Stimulated activated CD8-positive, alpha-beta memory T cell treated with anti-CD3 and anti-CD28 coated beads, Interleukin-4, amount 100 ng/mL, for 48 hours (primary cell): ENCODE measurements at regions not wholly inside any gene's neighbourhood (a gene's known extent, or its start where the extent isn't known, plus 50 kb on each side); places are given as distances from the start of the nearest gene placed in this dataset.

ENCODE experiments used
- DNase-seq: peaks from one replicate; pipeline ENCODE4 v3.0.0-alpha.2; 2020

- no peak for DNase-seq
Observed at GRCh38 chr18:41829647-41830516, 125.2 kb upstream of the PIK3C3 start.

DNA sequence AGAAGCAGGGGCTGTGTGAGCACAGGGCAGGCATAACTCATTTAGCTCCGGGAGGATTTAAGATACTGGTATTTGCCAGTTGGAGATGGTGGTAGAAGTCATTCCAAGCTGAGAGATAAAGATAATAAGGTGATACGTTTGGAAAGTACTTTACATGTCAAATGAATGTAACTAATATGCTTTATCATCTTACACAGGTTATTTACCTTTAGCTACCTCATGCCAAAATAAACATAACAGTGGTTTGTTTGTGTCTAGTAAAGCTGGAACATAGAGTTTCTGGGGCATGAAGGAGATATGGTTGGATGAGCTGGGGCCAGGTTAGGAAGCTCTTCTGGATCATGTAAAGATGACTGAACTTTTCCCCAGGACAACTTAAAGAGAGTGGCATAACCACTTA lies 126.9 kb upstream of the PIK3C3 start:
- DNase-seq: no peak

DNA sequence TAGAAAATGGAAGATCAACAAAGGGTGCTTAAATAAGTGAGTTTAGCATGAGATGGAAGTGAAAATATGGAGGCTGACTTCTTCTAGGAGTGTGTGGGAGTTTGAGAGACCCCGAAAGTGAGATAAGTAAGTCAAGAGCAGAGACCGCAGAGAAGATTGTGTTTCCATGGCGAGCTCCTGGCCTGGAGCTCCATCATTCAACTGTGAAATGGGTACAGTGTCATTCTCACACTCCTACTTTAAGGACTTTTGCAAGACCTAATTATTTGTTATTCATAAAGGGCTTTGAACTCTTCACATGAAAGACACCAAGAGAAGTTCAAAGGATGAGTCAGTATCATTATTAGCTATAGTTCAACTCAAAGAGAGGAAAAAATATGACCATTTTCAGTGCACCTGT lies 134.2 kb upstream of the PIK3C3 start:
- DNase-seq: no peak

DNA sequence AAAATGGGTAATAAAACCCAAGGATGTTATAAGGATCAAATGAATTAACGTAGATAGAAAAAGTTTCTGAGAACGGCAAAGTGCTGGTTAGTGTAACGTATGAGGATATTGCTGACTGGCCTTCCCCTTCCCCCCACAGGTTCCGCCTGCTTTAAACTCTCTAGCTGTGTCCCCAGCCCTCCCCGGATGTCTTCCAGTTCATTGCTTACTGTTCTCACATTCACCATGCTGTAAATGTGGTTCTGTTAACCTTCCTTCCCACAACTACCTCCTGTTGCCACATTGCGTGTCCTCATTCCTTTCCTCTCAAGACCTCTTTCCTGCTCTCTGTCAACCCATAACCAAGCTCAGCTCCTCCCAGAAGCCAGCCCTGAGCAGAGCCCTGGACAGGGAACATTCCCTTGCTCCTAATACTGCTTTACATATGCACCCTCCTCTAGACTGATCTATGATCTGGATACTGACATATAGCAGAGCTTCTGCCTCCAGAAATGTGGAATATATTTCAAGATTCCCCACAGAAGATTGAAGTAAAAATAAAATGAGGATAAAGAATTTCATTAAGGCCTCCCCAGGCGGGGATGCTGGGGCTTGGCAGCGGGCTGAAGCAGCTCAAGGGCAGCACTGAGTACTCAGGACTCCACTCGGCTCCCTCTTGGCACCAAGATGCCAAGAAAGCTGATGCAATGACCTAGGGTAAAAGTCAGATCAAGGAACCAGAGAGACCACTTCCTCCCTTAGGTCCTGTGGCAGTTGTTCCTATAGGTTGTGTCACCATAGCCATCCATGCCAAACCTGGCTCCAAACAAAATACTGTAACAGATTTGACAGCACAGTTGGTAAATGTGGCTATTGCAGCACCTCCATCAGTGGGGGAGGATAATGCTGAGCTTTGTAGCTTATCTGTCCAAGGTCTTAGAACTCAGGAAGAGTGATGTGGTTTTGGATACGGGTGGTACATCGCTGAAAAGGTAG lies 136.4 kb upstream of the PIK3C3 start:
- DNase-seq: no peak

GRCh38 chr18:41814651-41815050 lies 140.4 kb upstream of the PIK3C3 start:
- DNase-seq: no peak

DNA sequence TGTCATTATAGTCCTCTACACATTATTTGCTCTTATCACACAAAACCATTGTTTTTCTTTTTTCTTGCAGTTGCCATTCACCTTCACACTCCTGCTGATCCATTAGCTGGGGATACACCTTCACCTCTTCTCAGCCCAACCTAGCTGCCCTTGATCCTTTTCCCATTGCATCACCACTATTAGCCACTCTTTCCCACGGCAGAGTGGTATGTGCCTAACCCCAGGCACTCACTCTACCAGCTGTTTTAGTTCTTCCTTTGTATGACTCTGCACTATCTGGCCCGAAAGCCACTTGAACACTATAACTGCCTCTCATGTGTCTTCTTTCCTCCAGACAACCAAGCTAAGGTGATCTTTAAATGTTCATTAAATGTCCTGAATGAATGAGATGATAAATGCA lies 145.4 kb upstream of the PIK3C3 start:
- DNase-seq: no peak

DNA sequence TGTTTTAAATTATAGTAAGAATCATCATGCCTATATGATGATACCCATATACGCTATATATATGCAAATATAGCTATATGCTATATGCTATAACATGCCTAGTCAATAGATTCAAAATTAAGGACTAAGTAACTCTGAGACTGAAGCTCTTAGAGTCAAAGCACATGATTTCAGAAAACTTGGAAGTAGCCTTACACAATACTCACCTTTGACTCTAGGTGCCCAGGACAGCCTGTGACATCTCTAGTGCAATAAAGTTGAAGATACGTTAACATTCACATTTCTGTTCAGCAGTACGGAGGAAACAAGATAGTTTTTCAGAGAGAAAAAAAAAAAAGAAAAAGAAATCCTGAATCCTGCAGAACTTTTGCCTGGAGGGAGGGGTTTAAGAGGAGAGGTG lies 149.7 kb upstream of the PIK3C3 start:
- DNase-seq: no peak

GRCh38 chr18:41798879-41799278 lies 156.2 kb upstream of the PIK3C3 start:
- DNase-seq: no peak

DNA sequence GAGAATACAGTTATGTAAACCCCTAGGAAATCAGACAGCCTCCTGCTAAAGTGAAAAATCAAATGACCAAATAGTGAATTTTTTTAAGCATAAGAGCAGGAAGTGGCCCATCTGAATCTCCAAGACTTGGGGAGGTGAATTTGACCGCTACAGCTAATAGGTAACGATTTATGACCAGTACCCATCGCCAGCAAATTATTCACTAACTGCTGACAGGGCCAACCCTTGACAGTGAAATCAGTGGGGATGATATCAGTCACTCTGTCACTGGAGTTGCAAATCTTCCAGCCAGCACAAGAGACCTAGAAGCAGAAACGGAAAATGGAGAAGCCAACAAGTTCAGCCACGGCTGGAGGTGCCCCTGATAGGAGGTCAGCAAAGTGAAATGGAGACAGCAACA lies 164.3 kb upstream of the PIK3C3 start:
- DNase-seq: no peak

- DNase-seq: no peak
Observed at GRCh38 chr18:41789001-41789400, 166.0 kb upstream of the PIK3C3 start.

DNA sequence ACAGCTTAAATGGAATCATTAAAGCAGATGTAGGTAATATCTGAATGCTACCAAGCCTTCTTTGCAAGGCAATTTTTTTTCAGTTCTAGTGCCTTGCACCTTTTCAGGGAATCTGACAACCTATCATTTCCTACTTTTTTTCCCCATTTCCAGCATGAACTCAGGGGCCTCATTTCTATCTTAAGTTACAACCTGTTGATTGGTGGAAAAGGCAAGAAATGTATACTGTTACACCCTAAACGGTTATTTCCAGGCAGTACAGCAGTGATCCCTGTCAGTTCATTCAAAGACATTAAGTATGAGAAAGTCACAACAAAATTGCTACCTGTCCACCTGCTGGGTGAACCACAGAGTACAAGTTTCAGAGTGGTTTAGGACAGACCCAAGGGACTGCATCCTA lies 171.2 kb upstream of the PIK3C3 start:
- DNase-seq: no peak

GRCh38 chr18:41783065-41783818 lies 171.8 kb upstream of the PIK3C3 start:
- DNase-seq: no peak

- no peak for DNase-seq
Observed at GRCh38 chr18:41771973-41772372, 183.1 kb upstream of the PIK3C3 start.

GRCh38 chr18:41769265-41769664 lies 185.8 kb upstream of the PIK3C3 start:
- no peak for DNase-seq

- DNase-seq: no peak
Observed at GRCh38 chr18:41768467-41768866, 186.6 kb upstream of the PIK3C3 start.

- DNase-seq: no peak
Observed at GRCh38 chr18:41767960-41768359, 187.1 kb upstream of the PIK3C3 start.

GRCh38 chr18:41765460-41765859 lies 189.6 kb upstream of the PIK3C3 start:
- DNase-seq: no peak

DNA sequence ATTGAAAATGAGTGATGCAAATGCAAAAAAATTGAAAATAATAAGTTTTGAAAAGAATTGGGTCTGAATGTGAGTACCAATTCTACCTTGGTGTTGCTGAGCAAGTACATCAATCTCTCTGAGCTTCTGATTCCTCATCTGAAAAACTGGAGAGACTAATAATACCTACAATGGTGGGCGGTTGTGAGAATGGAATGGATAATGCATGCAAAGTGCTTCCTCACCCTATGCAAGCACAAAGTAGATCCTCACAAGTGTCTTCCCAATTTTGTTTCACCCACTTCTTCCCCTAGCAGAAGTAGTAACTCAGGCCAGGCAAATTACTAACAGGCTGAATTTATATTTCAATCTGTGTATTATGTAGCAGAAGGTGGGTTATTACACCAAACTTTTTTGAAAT lies 191.7 kb upstream of the PIK3C3 start:
- DNase-seq: no peak

DNA sequence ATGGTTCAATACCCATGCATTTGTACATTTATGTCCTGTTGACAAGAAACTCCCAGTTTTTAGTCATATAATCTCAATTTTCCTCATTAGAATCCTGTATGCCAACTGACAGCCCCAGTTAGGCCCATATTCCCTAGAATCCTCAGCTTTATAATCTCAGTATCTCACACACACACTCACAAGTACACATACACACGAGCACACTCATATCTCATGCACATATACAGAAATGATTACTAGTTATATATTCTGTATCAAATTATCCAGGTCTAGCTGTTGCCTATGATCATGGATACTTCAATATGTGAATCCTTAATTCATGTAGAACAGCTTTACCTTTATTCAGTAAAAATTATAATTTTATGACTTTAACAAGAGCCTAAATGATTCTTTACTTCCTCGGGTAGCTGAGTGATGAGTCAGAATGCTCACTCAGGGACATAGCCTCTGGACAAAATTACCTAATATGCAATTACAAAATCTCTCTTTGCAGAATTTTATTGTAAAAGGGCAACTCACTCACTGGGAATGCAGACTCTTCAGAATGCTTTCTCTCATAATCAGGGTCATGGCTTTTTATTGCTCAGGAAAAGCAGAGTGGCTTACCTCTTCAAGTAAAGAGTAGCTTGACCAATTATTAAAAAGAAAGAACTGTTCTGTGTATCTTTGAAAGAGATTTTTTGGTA lies 193.6 kb upstream of the PIK3C3 start:
- no peak for DNase-seq

- DNase-seq: no peak
Observed at GRCh38 chr18:41758534-41758933, 196.5 kb upstream of the PIK3C3 start.

DNA sequence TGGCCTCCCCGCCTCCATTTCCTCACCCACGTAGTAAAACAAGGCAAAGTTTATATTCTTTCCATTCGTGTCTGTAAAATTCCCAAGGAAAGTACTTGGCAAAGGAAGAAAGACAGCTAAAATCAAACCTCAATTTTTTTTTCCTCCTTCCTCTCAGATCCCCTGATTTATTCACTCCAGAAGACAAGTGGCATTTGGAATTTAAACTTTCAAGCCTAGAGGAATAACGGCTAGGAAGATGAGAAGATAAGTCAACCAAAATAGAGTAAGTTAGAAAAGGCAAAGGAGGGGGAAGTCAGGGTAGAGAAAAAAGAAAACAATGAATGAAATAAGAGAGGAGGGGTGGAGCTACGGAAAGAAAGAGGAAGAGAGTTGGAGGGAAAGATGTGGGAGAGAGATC lies 198.9 kb upstream of the PIK3C3 start:
- DNase-seq: no peak

- no peak for DNase-seq
Observed at GRCh38 chr18:41754332-41754731, 200.7 kb upstream of the PIK3C3 start.

- DNase-seq: no peak
Observed at GRCh38 chr18:41753826-41754225, 201.2 kb upstream of the PIK3C3 start.
